C4-2B (cell line): ENCODE measurements at regions not wholly inside any gene's neighbourhood (a gene's known extent, or its start where the extent isn't known, plus 50 kb on each side); places are given as distances from the start of the nearest gene placed in this dataset.

Experiments
- H3K27ac ChIP-seq: fragments of 450-650 bp; 2 replicates; pipeline ENCODE4 v1.5.1; 2017
- ZFX ChIP-seq: fragments of 450-650 bp; IDR thresholded peaks from 2 replicates; pipeline ENCODE4 v1.6.1; 2017
- TF ChIP-seq, protein P1 (sequence below): fragments of 450-650 bp; conservative IDR thresholded peaks from 2 replicates; pipeline ENCODE4 v1.5.1; 2017; ENCODE audit warnings: mild to moderate bottlenecking

- TF ChIP-seq ZFX: no peak
- TF ChIP-seq, protein P1, sequence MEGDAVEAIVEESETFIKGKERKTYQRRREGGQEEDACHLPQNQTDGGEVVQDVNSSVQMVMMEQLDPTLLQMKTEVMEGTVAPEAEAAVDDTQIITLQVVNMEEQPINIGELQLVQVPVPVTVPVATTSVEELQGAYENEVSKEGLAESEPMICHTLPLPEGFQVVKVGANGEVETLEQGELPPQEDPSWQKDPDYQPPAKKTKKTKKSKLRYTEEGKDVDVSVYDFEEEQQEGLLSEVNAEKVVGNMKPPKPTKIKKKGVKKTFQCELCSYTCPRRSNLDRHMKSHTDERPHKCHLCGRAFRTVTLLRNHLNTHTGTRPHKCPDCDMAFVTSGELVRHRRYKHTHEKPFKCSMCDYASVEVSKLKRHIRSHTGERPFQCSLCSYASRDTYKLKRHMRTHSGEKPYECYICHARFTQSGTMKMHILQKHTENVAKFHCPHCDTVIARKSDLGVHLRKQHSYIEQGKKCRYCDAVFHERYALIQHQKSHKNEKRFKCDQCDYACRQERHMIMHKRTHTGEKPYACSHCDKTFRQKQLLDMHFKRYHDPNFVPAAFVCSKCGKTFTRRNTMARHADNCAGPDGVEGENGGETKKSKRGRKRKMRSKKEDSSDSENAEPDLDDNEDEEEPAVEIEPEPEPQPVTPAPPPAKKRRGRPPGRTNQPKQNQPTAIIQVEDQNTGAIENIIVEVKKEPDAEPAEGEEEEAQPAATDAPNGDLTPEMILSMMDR: no peak
- H3K27ac ChIP-seq: no peak overlapping the region
These were observed 91.5 kb upstream of the MLN start for GRCh38 chr6:33895296-33895695.

- TF ChIP-seq, protein P1: no peak
- no peak for TF ChIP-seq ZFX
- H3K27ac ChIP-seq: no peak overlapping the region
These were observed 90.6 kb upstream of the MLN start for GRCh38 chr6:33894438-33894837.

DNA sequence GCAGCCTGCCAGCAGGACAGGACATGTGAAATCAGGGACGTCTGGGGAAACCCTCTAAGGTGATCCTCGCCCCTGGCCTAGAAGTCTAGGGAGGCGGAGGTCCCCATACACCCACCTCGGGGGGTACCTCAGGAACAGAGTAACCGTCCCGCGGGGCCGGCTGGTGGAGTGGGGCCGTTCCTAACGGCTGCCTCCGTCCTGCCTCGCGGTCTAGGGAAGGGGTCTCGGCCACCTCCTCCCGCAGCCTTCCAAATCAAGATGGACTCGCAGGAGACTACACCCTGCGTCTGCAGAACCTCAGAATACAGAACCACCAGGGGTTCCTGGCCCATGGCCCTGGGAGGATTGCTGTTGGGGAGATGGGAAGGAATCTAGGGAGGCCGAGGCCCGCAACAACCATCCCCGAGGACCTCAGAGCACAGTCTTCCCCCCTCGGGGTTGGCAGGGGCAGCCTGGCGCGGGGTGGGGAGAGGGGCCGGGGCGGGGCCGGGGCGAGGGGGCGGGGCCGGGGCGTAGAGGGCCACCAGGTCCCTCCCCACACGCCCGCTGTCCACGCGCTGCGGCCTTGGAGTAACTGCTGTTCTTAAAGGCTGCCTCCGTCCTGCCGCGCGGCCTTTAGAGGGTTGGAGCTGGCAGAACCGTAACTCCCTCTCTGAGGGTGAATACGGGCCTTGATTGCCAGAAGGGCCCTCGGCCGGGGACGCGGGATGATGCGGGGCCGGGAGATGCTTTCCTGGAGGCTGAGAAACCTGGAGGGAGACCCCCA lies 89.0 kb upstream of the MLN start:
- no peak for TF ChIP-seq ZFX
- TF ChIP-seq, protein P1: no peak
- no peak overlapping the region for H3K27ac ChIP-seq

GRCh38 chr6:33888664-33889200 lies 84.9 kb upstream of the MLN start:
- no peak overlapping the region for H3K27ac ChIP-seq
- no peak for TF ChIP-seq ZFX
- TF ChIP-seq, protein P1: no peak

DNA sequence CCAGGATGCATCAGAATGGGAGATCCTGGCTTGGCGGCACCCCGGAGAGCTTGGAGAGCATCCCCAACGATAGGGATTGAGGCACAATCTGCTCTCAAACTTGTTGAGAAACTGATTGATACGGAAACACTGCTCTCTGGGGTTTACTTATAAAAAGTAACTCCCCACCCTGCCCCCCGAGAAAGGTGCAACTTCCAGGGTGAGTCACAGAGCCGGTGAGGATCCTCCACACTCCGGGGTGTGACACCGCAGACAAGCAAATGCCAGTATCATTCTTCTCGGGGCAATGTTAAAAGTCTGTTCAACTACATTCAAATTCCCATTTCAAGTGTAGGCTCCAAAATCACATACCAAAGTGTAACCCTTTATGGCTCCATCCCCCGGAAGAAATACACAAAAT lies 84.4 kb upstream of the MLN start:
- no peak for TF ChIP-seq ZFX
- TF ChIP-seq, protein P1: no peak
- H3K27ac ChIP-seq: no peak overlapping the region

DNA sequence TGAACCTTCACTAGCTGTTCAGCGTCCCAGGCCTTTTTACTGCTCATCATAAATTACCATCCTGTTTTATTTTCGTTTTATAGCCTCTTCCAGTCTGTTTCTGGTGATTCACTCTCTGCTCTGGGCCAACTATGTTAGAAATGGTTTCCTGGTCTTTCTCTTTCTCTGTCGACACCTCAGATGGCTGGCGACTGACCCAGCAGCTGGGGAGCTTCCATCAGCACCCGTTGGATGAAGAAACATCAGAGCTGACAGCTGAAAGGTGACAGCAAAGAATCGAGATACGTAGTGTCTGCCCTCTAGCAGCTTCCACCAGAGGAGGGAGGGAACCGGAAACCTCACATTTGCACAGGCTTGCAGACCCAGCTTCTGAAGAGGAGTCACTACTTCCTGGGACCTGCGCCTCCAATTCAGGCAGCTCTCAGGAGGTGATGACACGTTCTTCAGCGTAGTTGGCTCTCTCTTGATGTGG lies 82.9 kb upstream of the MLN start:
- TF ChIP-seq, protein P1: no peak
- TF ChIP-seq ZFX: no peak
- no peak overlapping the region for H3K27ac ChIP-seq
